ACHN (cell line): ENCODE measurements at regions not wholly inside any gene's neighbourhood (a gene's known extent, or its start where the extent isn't known, plus 50 kb on each side); places are given as distances from the start of the nearest gene placed in this dataset.
"Not testable (repeated sequence)": the region's sequence is repeated elsewhere in the genome, so short reads cannot be mapped to it uniquely, and the experiment has no call there.

Source experiments
- DNase-seq: peaks from one replicate; pipeline ENCODE4 v3.0.0-alpha.2; 2015
- in situ Hi-C: cut with HindIII; loops from 2 replicates; pipeline ENCODE4 v1.10.0; 2017; ENCODE audit warnings: low sequenced_read_pairs, low pct_ligation_motif_present, low pct_unique_long_range_greater_than_20kb

DNA sequence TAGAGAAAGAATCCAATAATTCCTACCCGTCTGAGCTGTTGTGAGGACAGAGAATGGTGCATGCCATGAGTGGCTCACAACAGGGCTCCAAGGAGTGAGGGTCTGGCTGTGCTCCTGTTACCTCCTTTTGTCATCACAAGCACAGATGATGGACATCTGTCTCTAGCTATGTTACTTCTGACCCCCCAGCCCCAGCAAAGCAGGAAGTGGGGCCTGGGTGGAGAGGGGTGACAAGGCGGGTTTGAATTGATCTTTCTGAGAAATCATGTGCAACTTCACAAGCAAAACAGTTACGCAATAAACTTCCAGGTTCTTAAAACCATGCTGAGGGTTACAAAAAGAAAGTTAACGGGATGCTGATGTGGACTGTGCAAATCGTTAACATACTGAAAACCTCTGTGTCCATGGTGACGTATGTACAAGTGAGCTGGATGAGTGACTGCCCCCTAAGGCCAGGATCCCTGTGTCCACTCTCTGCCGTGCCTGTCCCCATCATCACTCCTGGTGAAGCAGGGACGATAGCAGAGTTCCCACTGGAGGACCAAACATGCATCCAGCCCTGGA lies 254.7 kb downstream of the BCL2L11 start:
- in situ Hi-C loops, DNase-seq: not testable (repeated sequence)

- in situ Hi-C loops = not testable (repeated sequence)
Observed at GRCh38 chr2:111376272-111376970, 255.7 kb downstream of the BCL2L11 start.

GRCh38 chr2:111376971-111377352 lies 256.2 kb downstream of the BCL2L11 start:
- in situ Hi-C loops = not testable (repeated sequence)

More at GRCh38 chr2:111376272-111376970, 255.7 kb downstream of the BCL2L11 start:
- DNase-seq = not testable (repeated sequence)

DNA sequence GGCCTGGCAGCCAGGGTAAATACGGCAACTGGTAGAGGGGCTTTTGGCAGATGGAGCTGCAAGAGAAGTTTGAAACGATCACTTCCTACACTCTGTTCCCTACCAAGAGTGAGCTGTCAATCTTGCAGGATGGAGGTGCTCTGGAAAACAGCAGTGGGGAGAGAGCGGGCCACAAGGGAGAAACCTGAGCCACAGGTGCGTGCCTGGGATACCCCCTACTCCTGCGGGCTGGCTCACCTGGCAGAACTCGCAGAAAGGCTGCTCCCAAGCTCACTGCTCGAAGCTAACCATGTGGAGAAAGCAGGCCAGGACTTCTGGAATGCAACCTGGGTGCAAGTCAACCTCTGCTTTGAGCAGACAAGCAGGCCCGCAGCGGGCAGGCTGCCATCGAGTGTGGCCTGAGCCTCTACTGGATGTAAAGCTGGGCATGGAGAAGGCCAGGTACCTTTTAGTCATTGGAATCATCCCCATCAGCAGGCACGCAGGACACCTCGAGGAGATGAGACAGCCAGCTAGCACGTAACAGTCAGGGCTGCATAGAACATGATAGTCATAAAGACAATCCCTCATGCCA lies 256.8 kb downstream of the BCL2L11 start:
- DNase-seq, in situ Hi-C loops: not testable (repeated sequence)

More at GRCh38 chr2:111376971-111377352, 256.2 kb downstream of the BCL2L11 start:
- not testable (repeated sequence) for DNase-seq

DNA sequence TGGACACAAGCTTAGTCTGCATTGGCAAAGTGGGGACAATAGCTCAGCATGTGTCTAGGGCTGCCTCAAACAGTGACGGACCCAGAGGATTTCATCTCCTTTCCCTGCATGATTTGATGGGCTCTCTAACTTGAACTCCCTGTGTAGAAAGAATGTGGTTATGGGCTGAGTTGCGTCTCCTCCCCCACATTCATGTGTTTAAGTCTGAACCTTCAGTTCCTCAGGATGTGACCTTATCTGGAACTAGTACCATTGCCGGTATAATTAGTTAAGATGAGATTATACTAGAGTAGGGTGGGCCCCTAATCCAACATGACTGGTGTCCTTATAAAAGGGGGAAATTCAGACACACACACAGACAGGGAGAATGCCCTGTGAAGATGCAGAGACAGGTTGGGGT lies 257.6 kb downstream of the BCL2L11 start:
- in situ Hi-C loops, DNase-seq: not testable (repeated sequence)

DNA sequence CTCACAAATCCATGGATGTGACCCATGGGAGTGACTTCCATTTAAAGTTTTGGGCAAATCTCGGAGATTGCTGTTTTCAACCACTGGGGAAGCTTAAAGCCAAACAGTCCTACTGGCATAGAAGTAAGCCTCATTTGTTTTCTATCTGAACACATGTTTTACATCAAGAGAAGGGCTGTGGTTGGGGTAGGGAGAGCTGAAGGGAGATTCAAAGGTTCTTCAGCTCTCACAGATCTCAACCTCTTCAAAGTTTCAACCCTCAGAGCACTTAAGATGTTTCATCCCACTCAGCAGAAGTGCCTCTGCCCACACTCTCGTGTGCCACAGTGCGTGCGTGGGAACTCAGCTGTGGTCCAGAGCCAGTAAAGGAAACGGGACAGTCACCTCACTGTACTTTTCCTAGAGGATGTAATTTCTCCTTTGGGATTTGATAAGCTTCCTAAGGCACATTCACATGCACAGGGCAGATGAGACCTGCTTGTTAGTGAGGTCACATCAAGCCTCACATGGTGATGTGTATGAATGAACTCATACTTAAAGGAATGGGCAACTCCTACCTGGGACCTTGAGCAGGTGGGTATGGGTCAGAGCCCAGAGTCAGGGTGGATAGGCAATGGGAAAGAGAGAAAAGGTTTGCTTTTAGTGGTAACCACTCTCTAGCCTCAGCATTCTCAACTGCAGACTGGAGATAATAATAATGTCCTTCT lies 260.2 kb downstream of the BCL2L11 start:
- DNase-seq, in situ Hi-C loops: not testable (repeated sequence)

- DNase-seq, in situ Hi-C loops: not testable (repeated sequence)
Observed at GRCh38 chr2:111381530-111382306, 261.0 kb downstream of the BCL2L11 start.

GRCh38 chr2:111382507-111382906 lies 261.8 kb downstream of the BCL2L11 start:
- in situ Hi-C loops, DNase-seq: not testable (repeated sequence)

- DNase-seq, in situ Hi-C loops: not testable (repeated sequence)
Observed at GRCh38 chr2:111383311-111383710, 262.6 kb downstream of the BCL2L11 start.

GRCh38 chr2:111385226-111385957 lies 264.7 kb downstream of the BCL2L11 start:
- in situ Hi-C loops = not testable (repeated sequence)

DNA sequence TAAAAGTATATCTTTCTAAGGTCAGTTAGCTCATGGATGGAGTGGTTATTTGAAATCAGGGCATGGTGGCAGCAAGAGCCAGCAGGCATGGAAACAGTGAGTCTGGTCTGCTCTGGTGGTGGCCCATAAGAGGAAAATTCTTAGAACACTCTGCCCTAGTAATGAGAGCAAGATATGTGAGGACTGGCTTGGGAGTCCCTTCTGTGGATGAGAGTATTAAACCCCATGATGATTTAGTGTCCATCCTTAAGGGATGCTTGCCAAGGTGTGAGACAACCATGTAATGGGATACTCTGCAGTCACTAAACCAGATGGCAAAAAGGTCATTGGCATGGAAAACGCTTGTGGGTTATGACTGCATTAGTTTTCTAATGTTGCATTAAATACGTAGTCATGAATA lies 269.9 kb downstream of the BCL2L11 start:
- in situ Hi-C loops, DNase-seq: not testable (repeated sequence)

More at GRCh38 chr2:111385226-111385957, 264.7 kb downstream of the BCL2L11 start:
- not testable (repeated sequence) for DNase-seq

- DNase-seq, in situ Hi-C loops: not testable (repeated sequence)
Observed at GRCh38 chr2:111395350-111396128, 274.8 kb downstream of the BCL2L11 start.

DNA sequence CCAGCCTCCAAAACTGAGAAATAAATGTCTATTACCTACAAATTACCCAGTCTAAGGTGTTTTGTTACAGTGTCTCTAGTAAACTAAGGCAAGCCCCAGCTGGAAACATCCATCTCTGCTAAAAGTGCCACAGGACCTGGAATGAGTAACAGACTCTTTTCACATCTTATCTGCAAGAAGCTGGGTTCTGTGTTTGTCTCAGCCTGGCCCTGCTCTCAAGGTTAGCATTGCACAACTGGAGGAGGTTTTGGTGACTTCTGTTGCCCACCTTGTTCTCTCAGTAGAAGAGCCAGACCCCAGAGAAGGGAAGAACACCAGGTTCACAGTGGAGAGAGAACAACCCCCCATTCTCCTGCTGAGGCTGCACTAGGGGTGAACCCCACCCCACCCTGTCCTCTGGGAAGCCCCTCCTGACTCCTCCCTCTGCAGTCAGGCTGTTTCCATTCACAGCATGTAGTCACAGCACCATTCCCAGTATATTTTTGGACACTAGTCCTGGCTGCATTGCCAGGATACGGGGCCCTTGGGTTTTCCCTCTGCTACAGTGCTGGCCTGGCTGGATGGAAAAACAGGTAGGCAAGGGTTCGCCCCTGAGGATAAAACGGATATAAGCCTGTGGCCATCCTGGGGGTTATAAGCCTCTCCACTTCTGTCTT lies 280.0 kb downstream of the BCL2L11 start:
- in situ Hi-C loops, DNase-seq: not testable (repeated sequence)

- in situ Hi-C loops, DNase-seq: not testable (repeated sequence)
Observed at GRCh38 chr2:111401270-111402140, 280.8 kb downstream of the BCL2L11 start.

DNA sequence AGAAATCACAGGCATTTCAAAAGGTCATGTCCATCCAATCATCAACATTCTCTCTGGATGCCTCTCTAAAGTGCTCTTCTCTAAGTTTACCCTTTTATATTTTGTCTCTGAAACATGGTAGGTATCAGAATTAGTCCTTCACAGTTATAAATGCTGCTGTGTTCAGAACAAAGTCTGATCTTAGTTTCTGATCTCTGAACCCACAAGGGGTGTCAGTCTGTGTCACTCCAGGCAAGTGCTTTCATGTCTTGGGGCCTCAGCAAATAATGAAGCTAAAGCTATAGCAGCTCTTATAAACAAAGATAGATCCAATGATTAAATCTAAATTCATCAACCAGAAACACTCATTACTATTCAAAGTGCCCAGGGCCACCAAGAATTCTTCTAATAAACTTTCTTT lies 281.7 kb downstream of the BCL2L11 start:
- DNase-seq, in situ Hi-C loops: not testable (repeated sequence)

GRCh38 chr2:111403287-111403686 lies 282.6 kb downstream of the BCL2L11 start:
- in situ Hi-C loops, DNase-seq: not testable (repeated sequence)
